ENCODE measurements at regions not wholly inside any gene's neighbourhood (a gene's known extent, or its start where the extent isn't known, plus 50 kb on each side); places are given as distances from the start of the nearest gene placed in this dataset.

- Mint-ChIP-seq H3K9me3 (ENCODE audit: unreplicated experiment) (no peaks in the 10 kb centered on the region), H3K36me3 (ENCODE audit: insufficient read depth, unreplicated experiment) (no peaks in the 10 kb centered on the region), H3K27me3 (ENCODE audit: insufficient read depth, unreplicated experiment) (peaks cover 9% of the 10 kb centered on the region), H3K4me1 (ENCODE audit: low read depth, unreplicated experiment) (no peaks in the 10 kb centered on the region), H3K27ac (ENCODE audit: unreplicated experiment) (no peak overlapping the region), H3K4me3 (ENCODE audit: unreplicated experiment) (no peak overlapping the region)
- BruUV-seq (replicated peaks): no TSS peak
- no peak overlapping the region for H3K4me3 ChIP-seq (ENCODE audit: low read depth, low read length)
- H3K36me3 ChIP-seq (ENCODE audit: control insufficient read depth, insufficient read depth, low read length): no peaks in the 10 kb centered on the region
- CTCF ChIA-PET: no interaction called here
- POLR2A ChIA-PET: no interaction called here
- TF ChIP-seq CTCF (IDR thresholded peaks at IDR 0.05; ENCODE audit: insufficient read depth in 1 of 2, low read depth in 1 of 2, low read length in 1 of 2, severe bottlenecking in 1 of 2, unreplicated experiment in 1 of 2): no peak
- no peak for DNase-seq
- H3K27me3 ChIP-seq (replicated peaks; ENCODE audit: control insufficient read depth, insufficient read depth, low read length): peaks cover 1% of the 10 kb centered on the region; the same call in 1 of the 2 replicates
- H3K4me1 ChIP-seq: no peaks in the 10 kb centered on the region
- H3K9me3 ChIP-seq: no peaks in the 10 kb centered on the region; the same call in 1 of the 2 replicates
- intact Hi-C loops (cut with micrococcal nuclease; ENCODE audit: unreplicated experiment): no loop called here
Observed at GRCh38 chr14:38874721-38875120, 228.3 kb downstream of the SEC23A start.

GRCh38 chr14:38873941-38874612 is 229.0 kb downstream of the SEC23A start:
- no peaks in the 10 kb centered on the region for H3K36me3 ChIP-seq (ENCODE audit: control insufficient read depth, insufficient read depth, low read length)
- no peak for TF ChIP-seq CTCF (IDR thresholded peaks at IDR 0.05; ENCODE audit: insufficient read depth in 1 of 2, low read depth in 1 of 2, low read length in 1 of 2, severe bottlenecking in 1 of 2, unreplicated experiment in 1 of 2)
- H3K4me1 ChIP-seq: no peaks in the 10 kb centered on the region
- BruUV-seq (replicated peaks): no TSS peak
- no peak overlapping the region for H3K4me3 Mint-ChIP-seq (ENCODE audit: unreplicated experiment)
- H3K27me3 ChIP-seq (replicated peaks; ENCODE audit: control insufficient read depth, insufficient read depth, low read length): peaks cover 1% of the 10 kb centered on the region; the same call in 1 of the 2 replicates
- H3K27ac Mint-ChIP-seq (ENCODE audit: unreplicated experiment): no peak overlapping the region
- intact Hi-C loops (cut with micrococcal nuclease; ENCODE audit: unreplicated experiment): no loop called here
- no peaks in the 10 kb centered on the region for H3K36me3 Mint-ChIP-seq (ENCODE audit: insufficient read depth, unreplicated experiment)
- peaks cover 6% of the 10 kb centered on the region for H3K4me1 Mint-ChIP-seq (ENCODE audit: low read depth, unreplicated experiment)
- no peaks in the 10 kb centered on the region for H3K9me3 Mint-ChIP-seq (ENCODE audit: unreplicated experiment)
- peaks cover 9% of the 10 kb centered on the region for H3K27me3 Mint-ChIP-seq (ENCODE audit: insufficient read depth, unreplicated experiment)
- POLR2A ChIA-PET: no interaction called here
- H3K9me3 ChIP-seq: no peaks in the 10 kb centered on the region; the same call in 1 of the 2 replicates
- H3K4me3 ChIP-seq (ENCODE audit: low read depth, low read length): no peak overlapping the region
- no peak for DNase-seq
- CTCF ChIA-PET: no interaction called here

- Mint-ChIP-seq H3K4me3 (ENCODE audit: unreplicated experiment) (no peak overlapping the region), H3K36me3 (ENCODE audit: insufficient read depth, unreplicated experiment) (no peaks in the 10 kb centered on the region), H3K4me1 (ENCODE audit: low read depth, unreplicated experiment) (peaks cover 9% of the 10 kb centered on the region), H3K9me3 (ENCODE audit: unreplicated experiment) (no peaks in the 10 kb centered on the region), H3K27me3 (ENCODE audit: insufficient read depth, unreplicated experiment) (no peaks in the 10 kb centered on the region), H3K27ac (ENCODE audit: unreplicated experiment) (no peak overlapping the region)
- BruUV-seq (replicated peaks): no TSS peak
- no peaks in the 10 kb centered on the region for H3K9me3 ChIP-seq
- no peak for TF ChIP-seq CTCF (IDR thresholded peaks at IDR 0.05; ENCODE audit: insufficient read depth in 1 of 2, low read depth in 1 of 2, low read length in 1 of 2, severe bottlenecking in 1 of 2, unreplicated experiment in 1 of 2)
- H3K4me3 ChIP-seq (ENCODE audit: low read depth, low read length): no peak overlapping the region
- no peaks in the 10 kb centered on the region; the same call in 1 of the 2 replicates for H3K27me3 ChIP-seq (replicated peaks; ENCODE audit: control insufficient read depth, insufficient read depth, low read length)
- ChIA-PET CTCF (no interaction called here), POLR2A (no interaction called here)
- no peaks in the 10 kb centered on the region for H3K36me3 ChIP-seq (ENCODE audit: control insufficient read depth, insufficient read depth, low read length)
- no peak for DNase-seq
- peaks cover 3% of the 10 kb centered on the region; the same call in 1 of the 2 replicates for H3K4me1 ChIP-seq
- intact Hi-C loops (cut with micrococcal nuclease; ENCODE audit: unreplicated experiment): no loop called here
Observed at GRCh38 chr14:38870296-38870836, 232.7 kb downstream of the SEC23A start.

All from Caco-2 (cell line).